ENCODE measurements at regions not wholly inside any gene's neighbourhood (a gene's known extent, or its start where the extent isn't known, plus 50 kb on each side); places are given as distances from the start of the nearest gene placed in this dataset.

GRCh38 chr6:103734016-103734415, 1125.7 kb downstream of the HACE1 start:
- TF ChIP-seq CTCF (IDR thresholded peaks at IDR 0.05; ENCODE audit: low read length), result no peak
- TF ChIP-seq EZH2 (IDR thresholded peaks at IDR 0.05; ENCODE audit: borderline replicate concordance, low read length), result no peak

All from OCI-LY1 (cell line).